Sigmoid colon (tissue), 6 donors: ENCODE measurements at regions not wholly inside any gene's neighbourhood (a gene's known extent, or its start where the extent isn't known, plus 50 kb on each side); places are given as distances from the start of the nearest gene placed in this dataset.

Experiments
- DNase-seq: peaks from one replicate; pipeline ENCODE4 v3.0.0-alpha.2; 2019
- H3K27ac ChIP-seq, 4 donors: fragments of 200-600 bp; sonication (generic); one replicate each; pipeline ENCODE4 v1.5.1; 2016 to 2019; ENCODE audit warnings: mild to moderate bottlenecking in 1 of 4
- H3K27me3 ChIP-seq, 3 donors: fragments of 200-600 bp; sonication (generic); one replicate each; pipeline ENCODE4 v1.5.1; 2019; ENCODE audit warnings: mild to moderate bottlenecking in 1 of 3
- H3K36me3 ChIP-seq, 4 donors: fragments of 200-600 bp; sonication (generic); one replicate each; pipeline ENCODE4 v1.5.1; 2016 to 2019
- H3K4me1 ChIP-seq, 4 donors: fragments of 200-600 bp; sonication (generic); one replicate each; pipeline ENCODE4 v1.5.1; 2017 to 2019
- H3K4me3 ChIP-seq, 4 donors: fragments of 200-600 bp; sonication (generic); one replicate each; pipeline ENCODE4 v1.5.1; 2017 to 2019; ENCODE audit warnings: mild to moderate bottlenecking in 2 of 4, moderate library complexity in 1 of 4
- H3K9me3 ChIP-seq, 4 donors: fragments of 200-600 bp in 3 of 4; sonication (generic) in 3 of 4; one replicate each; pipeline versions ENCODE4 v1.5.1 to v1.6.1; 2013 to 2019
- CTCF ChIP-seq, 4 experiments: fragments of 450-650 bp in 3 of 4; fragments of 200-600 bp in 1 of 4; IDR thresholded peaks; one replicate each; pipeline ENCODE4 v1.5.1; 2016 to 2019; ENCODE audit warnings: antibody characterized with exemption in 4 of 4, mild to moderate bottlenecking in 3 of 4, moderate library complexity in 2 of 4
- EP300 ChIP-seq, 4 donors: sonication (generic); formaldehyde crosslinking; IDR thresholded peaks; one replicate each; pipeline ENCODE4 v1.6.1; 2017; ENCODE audit warnings: antibody characterized with exemption in 4 of 4
- POLR2A ChIP-seq, 2 donors: fragments of 450-650 bp; IDR thresholded peaks; one replicate each; pipeline ENCODE4 v1.6.1; 2016; ENCODE audit warnings: antibody characterized with exemption in 2 of 2, mild to moderate bottlenecking in 2 of 2, moderate library complexity in 2 of 2
- POLR2AphosphoS5 ChIP-seq, 4 donors: sonication (generic); formaldehyde crosslinking; IDR thresholded peaks; one replicate each; pipeline ENCODE4 v1.6.1; 2017; ENCODE audit warnings: antibody characterized with exemption in 4 of 4
- WGBS, 2 donors: extraction: QIAGEN DNeasy Blood & Tissue Kit; methylation state at CpG; one replicate each; pipeline ENCODE4 v1.1.7; 2013; 5-methylcytosine and 5-hydroxymethylcytosine counted together
- intact Hi-C: fragments of 100-400 bp; cut with DNase I; formaldehyde crosslinking; loops from one replicate; pipeline ENCODE4 v1.15.1; 2023
- donor health status: healthy with polysubstance abuse.
- donor health status: healthy.

GRCh38 chr3:82416349-82416748 is 654.9 kb upstream of the GBE1 start:
- H3K27me3 ChIP-seq, result no peaks in the 10 kb centered on the region
- no peak for TF ChIP-seq CTCF (IDR thresholded peaks at IDR 0.05)
- TF ChIP-seq EP300 (IDR thresholded peaks at IDR 0.05), result no peak
- TF ChIP-seq POLR2A (IDR thresholded peaks at IDR 0.05), result no peak
- no peak for TF ChIP-seq POLR2AphosphoS5 (IDR thresholded peaks at IDR 0.05)
- 90 to 94% methylated on average over 1 of the region's 1 CpG for WGBS, 2 donors
- DNase-seq, result no peak
- H3K27ac ChIP-seq, result no peak overlapping the region
- H3K4me1 ChIP-seq, result no peaks in the 10 kb centered on the region
- intact Hi-C loops, result no loop called here
- H3K9me3 ChIP-seq, result peaks cover 0 to 2% (median 0%) of the 10 kb centered on the region in 4 donors
- H3K4me3 ChIP-seq, result no peak overlapping the region
- no peaks in the 10 kb centered on the region for H3K36me3 ChIP-seq

- no peaks in the 10 kb centered on the region for H3K4me1 ChIP-seq
- H3K36me3 ChIP-seq, result no peaks in the 10 kb centered on the region
- WGBS, 2 donors, result 70 to 79% methylated on average over 2 of the region's 2 CpGs
- DNase-seq, result no peak
- no peak for TF ChIP-seq POLR2A (IDR thresholded peaks at IDR 0.05)
- TF ChIP-seq EP300 (IDR thresholded peaks at IDR 0.05), result no peak
- TF ChIP-seq POLR2AphosphoS5 (IDR thresholded peaks at IDR 0.05), result no peak
- no peak for TF ChIP-seq CTCF (IDR thresholded peaks at IDR 0.05)
- H3K9me3 ChIP-seq, result peaks cover 0 to 2% (median 0%) of the 10 kb centered on the region in 4 donors
- no peaks in the 10 kb centered on the region for H3K27me3 ChIP-seq
- no peak overlapping the region for H3K27ac ChIP-seq
- H3K4me3 ChIP-seq, result no peak overlapping the region
- intact Hi-C loops, result no loop called here
Measured at GRCh38 chr3:82413171-82413570, 651.7 kb upstream of the GBE1 start.

- Histone ChIP-seq H3K9me3 (no peaks in the 10 kb centered on the region), H3K27me3 (no peaks in the 10 kb centered on the region), H3K27ac (no peak overlapping the region), H3K4me3 (no peak overlapping the region), H3K36me3 (no peaks in the 10 kb centered on the region), H3K4me1 (no peaks in the 10 kb centered on the region)
- DNase-seq, result no peak
- no peak for TF ChIP-seq POLR2AphosphoS5 (IDR thresholded peaks at IDR 0.05)
- intact Hi-C loops, result no loop called here
Measured at GRCh38 chr3:82410366-82410765, 648.9 kb upstream of the GBE1 start.

GRCh38 chr3:82409842-82410241 is 648.4 kb upstream of the GBE1 start:
- H3K4me1 ChIP-seq, result no peaks in the 10 kb centered on the region
- no peak overlapping the region for H3K4me3 ChIP-seq
- DNase-seq, result no peak
- no peak overlapping the region for H3K27ac ChIP-seq
- 9 to 54% methylated on average over 1 of the region's 1 CpG for WGBS, 2 donors
- no peaks in the 10 kb centered on the region for H3K36me3 ChIP-seq
- intact Hi-C loops, result no loop called here
- no peaks in the 10 kb centered on the region for H3K27me3 ChIP-seq
- H3K9me3 ChIP-seq, result no peaks in the 10 kb centered on the region
- no peak for TF ChIP-seq POLR2A (IDR thresholded peaks at IDR 0.05)
- no peak for TF ChIP-seq EP300 (IDR thresholded peaks at IDR 0.05)
- no peak for TF ChIP-seq CTCF (IDR thresholded peaks at IDR 0.05)
- TF ChIP-seq POLR2AphosphoS5 (IDR thresholded peaks at IDR 0.05), result no peak

- Histone ChIP-seq H3K27me3 (no peaks in the 10 kb centered on the region), H3K27ac (no peak overlapping the region), H3K4me1 (no peaks in the 10 kb centered on the region), H3K9me3 (no peaks in the 10 kb centered on the region), H3K36me3 (no peaks in the 10 kb centered on the region), H3K4me3 (no peak overlapping the region)
- DNase-seq, result no peak
- no peak for TF ChIP-seq EP300 (IDR thresholded peaks at IDR 0.05)
- no peak for TF ChIP-seq POLR2AphosphoS5 (IDR thresholded peaks at IDR 0.05)
- TF ChIP-seq POLR2A (IDR thresholded peaks at IDR 0.05), result no peak
- no peak for TF ChIP-seq CTCF (IDR thresholded peaks at IDR 0.05)
- intact Hi-C loops, result no loop called here
Measured at GRCh38 chr3:82392203-82392775, 630.8 kb upstream of the GBE1 start.
